Activated CD4-positive, alpha-beta T cell treated with anti-CD3 and anti-CD28 coated beads, Interleukin-2, amount 10 ng/mL, durations not matched to agents 24 days and 14 days (primary cell): ENCODE measurements at regions not wholly inside any gene's neighbourhood (a gene's known extent, or its start where the extent isn't known, plus 50 kb on each side); places are given as distances from the start of the nearest gene placed in this dataset.

ENCODE experiments used
- DNase-seq: peaks from one replicate; pipeline ENCODE4 v3.0.0; 2022
- H3K27ac Mint-ChIP-seq: one replicate; pipeline ENCODE4 v1.8.0; 2022; ENCODE audit warnings: mild to moderate bottlenecking, mixed read lengths
- H3K27me3 Mint-ChIP-seq: one replicate; pipeline ENCODE4 v1.8.0; 2022; ENCODE audit warnings: mixed read lengths
- H3K36me3 Mint-ChIP-seq: one replicate; pipeline ENCODE4 v1.8.0; 2022; ENCODE audit warnings: low read depth, mild to moderate bottlenecking, mixed read lengths
- H3K4me1 Mint-ChIP-seq: one replicate; pipeline ENCODE4 v1.8.0; 2021; ENCODE audit warnings: mixed read lengths
- H3K4me3 Mint-ChIP-seq: one replicate; pipeline ENCODE4 v1.8.0; 2022; ENCODE audit warnings: mild to moderate bottlenecking, moderate library complexity, mixed read lengths
- H3K9me3 Mint-ChIP-seq: one replicate; pipeline ENCODE4 v1.8.0; 2021; ENCODE audit warnings: mixed read lengths
- intact Hi-C: fragments of 100-400 bp; cut with micrococcal nuclease; formaldehyde crosslinking; loops from one replicate; pipeline ENCODE4 v1.15.1; 2023

- H3K9me3 Mint-ChIP-seq, result peaks cover 3% of the 10 kb centered on the region
- peaks cover 2% of the 10 kb centered on the region for H3K36me3 Mint-ChIP-seq
- no peak for DNase-seq
- H3K27me3 Mint-ChIP-seq, result peaks cover 5% of the 10 kb centered on the region
- intact Hi-C loops, result no loop called here
- no peak overlapping the region for H3K4me3 Mint-ChIP-seq
- H3K4me1 Mint-ChIP-seq, result peaks cover 21% of the 10 kb centered on the region
- H3K27ac Mint-ChIP-seq, result no peak overlapping the region
Observed at GRCh38 chrX:40282348-40282747, 184.6 kb upstream of the BCOR start.

- DNase-seq, result peak; percentile 78
- Mint-ChIP-seq H3K4me1 (peaks cover 21% of the 10 kb centered on the region), H3K9me3 (peaks cover 3% of the 10 kb centered on the region), H3K27ac (no peak overlapping the region), H3K27me3 (peaks cover 5% of the 10 kb centered on the region), H3K4me3 (peak overlapping the region; percentile 6), H3K36me3 (peaks cover 2% of the 10 kb centered on the region)
- intact Hi-C loops, result no loop called here
Observed at GRCh38 chrX:40281336-40282005, 183.7 kb upstream of the BCOR start.

GRCh38 chrX:40279762-40280161 lies 182.0 kb upstream of the BCOR start:
- no peaks in the 10 kb centered on the region for H3K9me3 Mint-ChIP-seq
- intact Hi-C loops, result no loop called here
- H3K27me3 Mint-ChIP-seq, result peaks cover 3% of the 10 kb centered on the region
- H3K36me3 Mint-ChIP-seq, result no peaks in the 10 kb centered on the region
- no peak for DNase-seq
- no peak overlapping the region for H3K27ac Mint-ChIP-seq
- H3K4me1 Mint-ChIP-seq, result peaks cover 21% of the 10 kb centered on the region
- H3K4me3 Mint-ChIP-seq, result no peak overlapping the region

- Mint-ChIP-seq H3K9me3 (no peaks in the 10 kb centered on the region), H3K36me3 (no peaks in the 10 kb centered on the region), H3K4me1 (peaks cover 21% of the 10 kb centered on the region), H3K27ac (no peak overlapping the region), H3K27me3 (peaks cover 3% of the 10 kb centered on the region), H3K4me3 (no peak overlapping the region)
- intact Hi-C loops, result no loop called here
- no peak for DNase-seq
Observed at GRCh38 chrX:40279091-40279430, 181.3 kb upstream of the BCOR start.

GRCh38 chrX:40278340-40279090 lies 180.8 kb upstream of the BCOR start:
- peaks cover 3% of the 10 kb centered on the region for H3K27me3 Mint-ChIP-seq
- intact Hi-C loops, result no loop called here
- H3K36me3 Mint-ChIP-seq, result no peaks in the 10 kb centered on the region
- peak; percentile 75 for DNase-seq
- H3K4me1 Mint-ChIP-seq, result peaks cover 21% of the 10 kb centered on the region
- H3K9me3 Mint-ChIP-seq, result no peaks in the 10 kb centered on the region
- H3K4me3 Mint-ChIP-seq, result no peak overlapping the region
- peak overlapping the region; percentile 63 for H3K27ac Mint-ChIP-seq

GRCh38 chrX:40277672-40278071 lies 179.9 kb upstream of the BCOR start:
- no peaks in the 10 kb centered on the region for H3K36me3 Mint-ChIP-seq
- H3K27me3 Mint-ChIP-seq, result peaks cover 3% of the 10 kb centered on the region
- no peaks in the 10 kb centered on the region for H3K9me3 Mint-ChIP-seq
- DNase-seq, result no peak
- H3K4me3 Mint-ChIP-seq, result no peak overlapping the region
- no peak overlapping the region for H3K27ac Mint-ChIP-seq
- H3K4me1 Mint-ChIP-seq, result peaks cover 21% of the 10 kb centered on the region
- intact Hi-C loops, result no loop called here

- intact Hi-C loops, result no loop called here
- no peak for DNase-seq
- H3K27me3 Mint-ChIP-seq, result no peaks in the 10 kb centered on the region
- peaks cover 4% of the 10 kb centered on the region for H3K4me1 Mint-ChIP-seq
- H3K36me3 Mint-ChIP-seq, result no peaks in the 10 kb centered on the region
- no peaks in the 10 kb centered on the region for H3K9me3 Mint-ChIP-seq
- H3K4me3 Mint-ChIP-seq, result no peak overlapping the region
- H3K27ac Mint-ChIP-seq, result no peak overlapping the region
Observed at GRCh38 chrX:40273356-40274050, 175.7 kb upstream of the BCOR start.

GRCh38 chrX:40272776-40273175 lies 175.0 kb upstream of the BCOR start:
- intact Hi-C loops, result no loop called here
- no peaks in the 10 kb centered on the region for H3K36me3 Mint-ChIP-seq
- no peaks in the 10 kb centered on the region for H3K4me1 Mint-ChIP-seq
- no peak overlapping the region for H3K4me3 Mint-ChIP-seq
- H3K27ac Mint-ChIP-seq, result no peak overlapping the region
- H3K27me3 Mint-ChIP-seq, result no peaks in the 10 kb centered on the region
- DNase-seq, result no peak
- no peaks in the 10 kb centered on the region for H3K9me3 Mint-ChIP-seq

- intact Hi-C loops, result no loop called here
- Mint-ChIP-seq H3K27me3 (no peaks in the 10 kb centered on the region), H3K36me3 (no peaks in the 10 kb centered on the region), H3K9me3 (no peaks in the 10 kb centered on the region), H3K4me3 (no peak overlapping the region), H3K27ac (no peak overlapping the region), H3K4me1 (no peaks in the 10 kb centered on the region)
- no peak for DNase-seq
Observed at GRCh38 chrX:40272141-40272540, 174.4 kb upstream of the BCOR start.

- no peak overlapping the region for H3K27ac Mint-ChIP-seq
- H3K27me3 Mint-ChIP-seq, result no peaks in the 10 kb centered on the region
- H3K4me3 Mint-ChIP-seq, result no peak overlapping the region
- intact Hi-C loops, result loop anchor here (5.0 to 10.0 kb wide), 2 partner anchors 96 to 163 kb away; no protein-coding TSS in a partner anchor
- H3K4me1 Mint-ChIP-seq, result peaks cover 4% of the 10 kb centered on the region
- no peaks in the 10 kb centered on the region for H3K36me3 Mint-ChIP-seq
- no peak for DNase-seq
- H3K9me3 Mint-ChIP-seq, result no peaks in the 10 kb centered on the region
Observed at GRCh38 chrX:40268188-40268520, 170.4 kb upstream of the BCOR start.

GRCh38 chrX:40267334-40268187 lies 169.8 kb upstream of the BCOR start:
- H3K36me3 Mint-ChIP-seq, result no peaks in the 10 kb centered on the region
- H3K4me1 Mint-ChIP-seq, result peaks cover 4% of the 10 kb centered on the region
- H3K27ac Mint-ChIP-seq, result no peak overlapping the region
- DNase-seq, result no peak
- intact Hi-C loops, result loop anchor here (5.0 to 10.0 kb wide), 2 partner anchors 95 to 163 kb away; no protein-coding TSS in a partner anchor
- peak overlapping the region; percentile 78 for H3K4me3 Mint-ChIP-seq
- H3K9me3 Mint-ChIP-seq, result no peaks in the 10 kb centered on the region
- H3K27me3 Mint-ChIP-seq, result no peaks in the 10 kb centered on the region

- Mint-ChIP-seq H3K4me1 (peaks cover 4% of the 10 kb centered on the region), H3K36me3 (no peaks in the 10 kb centered on the region), H3K27ac (no peak overlapping the region), H3K27me3 (no peaks in the 10 kb centered on the region), H3K4me3 (peak overlapping the region; percentile 78), H3K9me3 (no peaks in the 10 kb centered on the region)
- DNase-seq, result peak; percentile 85
- intact Hi-C loops, result loop anchor here (5.0 to 10.0 kb wide), 2 partner anchors 94 to 162 kb away; no protein-coding TSS in a partner anchor
Observed at GRCh38 chrX:40266490-40267333, 169.0 kb upstream of the BCOR start.

- DNase-seq, result no peak
- intact Hi-C loops, result loop anchor here (5.0 to 10.0 kb wide), 2 partner anchors 94 to 161 kb away; no protein-coding TSS in a partner anchor
- peak overlapping the region; percentile 50 for H3K4me3 Mint-ChIP-seq
- H3K27ac Mint-ChIP-seq, result no peak overlapping the region
- no peaks in the 10 kb centered on the region for H3K36me3 Mint-ChIP-seq
- H3K27me3 Mint-ChIP-seq, result no peaks in the 10 kb centered on the region
- no peaks in the 10 kb centered on the region for H3K9me3 Mint-ChIP-seq
- H3K4me1 Mint-ChIP-seq, result peaks cover 4% of the 10 kb centered on the region
Observed at GRCh38 chrX:40265936-40266335, 168.2 kb upstream of the BCOR start.
